ENCODE measurements at regions not wholly inside any gene's neighbourhood (a gene's known extent, or its start where the extent isn't known, plus 50 kb on each side); places are given as distances from the start of the nearest gene placed in this dataset.

- Histone ChIP-seq H3K4me3 (replicated peaks in 1 of 3; ENCODE audit: insufficient read depth in 1 of 3, low read depth in 1 of 3, low read length in 3 of 3) (no peak overlapping the region), H3K36me3 (ENCODE audit: control insufficient read depth in 2 of 2, extremely low read depth in 1 of 2, insufficient read depth in 2 of 2, low read length in 2 of 2) (no peaks in the 10 kb centered on the region), H3K9ac (replicated peaks; ENCODE audit: extremely low read depth, insufficient read depth, low read length) (no peak overlapping the region), H3K4me1 (ENCODE audit: control insufficient read depth, extremely low read depth, insufficient read depth, low read length) (no peaks in the 10 kb centered on the region), H3K9me3 (replicated peaks; ENCODE audit: control insufficient read depth, insufficient read depth, low read length) (peaks cover 4% of the 10 kb centered on the region), H3K27ac (ENCODE audit: insufficient read depth, low read depth, low read length) (no peak overlapping the region), H3K27me3 (ENCODE audit: control insufficient read depth in 2 of 2, insufficient read depth in 2 of 2, low read length in 2 of 2) (no peaks in the 10 kb centered on the region), H3K4me2 (ENCODE audit: insufficient read depth, low read length) (no peak overlapping the region), H3K79me2 (ENCODE audit: control insufficient read depth, insufficient read depth, low read length) (no peaks in the 10 kb centered on the region), H2AFZ (ENCODE audit: low read depth, low read length) (no peak overlapping the region), H3K9me1 (replicated peaks; ENCODE audit: control insufficient read depth, extremely low read depth, insufficient read depth, low read length) (no peaks in the 10 kb centered on the region), H4K20me1 (replicated peaks; ENCODE audit: control insufficient read depth, extremely low read depth, insufficient read depth, low read length) (no peaks in the 10 kb centered on the region)
- BruUV-seq (replicated peaks): no TSS peak
- CTCF ChIA-PET: no interaction called here
- TF ChIP-seq, protein P1, sequence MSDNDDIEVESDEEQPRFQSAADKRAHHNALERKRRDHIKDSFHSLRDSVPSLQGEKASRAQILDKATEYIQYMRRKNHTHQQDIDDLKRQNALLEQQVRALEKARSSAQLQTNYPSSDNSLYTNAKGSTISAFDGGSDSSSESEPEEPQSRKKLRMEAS (IDR thresholded peaks at IDR 0.05; ENCODE audit: insufficient read depth, insufficient read length): no peak
- TF ChIP-seq CTCF (IDR thresholded peaks at IDR 0.05; ENCODE audit: extremely low read depth in 1 of 2, insufficient read depth in 1 of 2, low read depth in 1 of 2, low read length in 2 of 2) (no peak), POLR2A (IDR thresholded peaks at IDR 0.05; ENCODE audit: low read depth, low read length) (no peak), GATA2 (IDR thresholded peaks at IDR 0.05; ENCODE audit: insufficient read depth, insufficient read length, low read depth, low read length) (no peak), MYC (IDR thresholded peaks at IDR 0.05; ENCODE audit: low read depth, low read length) (no peak), EZH2 (IDR thresholded peaks at IDR 0.05; ENCODE audit: borderline replicate concordance, low read depth, low read length, severe bottlenecking) (no peak), POLR2AphosphoS5 (IDR thresholded peaks at IDR 0.05; ENCODE audit: insufficient read depth, low read depth, low read length) (no peak), JUN (IDR thresholded peaks at IDR 0.05; ENCODE audit: borderline replicate concordance, insufficient read depth, insufficient read length, low read depth) (no peak), FOS (IDR thresholded peaks at IDR 0.05; ENCODE audit: borderline replicate concordance, insufficient read depth, low read length) (no peak)
- intact Hi-C loops (cut with micrococcal nuclease) (no loop called here), dilution Hi-C loops (cut with MboI; ENCODE audit: extremely low pct_ligation_motif_present, low sequenced_read_pairs) (no loop called here)
- POLR2A ChIA-PET: no interaction called here
- no peak for DNase-seq (ENCODE audit: low read depth, low spot score)
- no peak for FAIRE-seq
Observed at GRCh38 chr16:79845734-79846135, 245.2 kb upstream of the MAF start.

Measured in endothelial cell of umbilical vein (primary cell).